ENCODE measurements at regions not wholly inside any gene's neighbourhood (a gene's known extent, or its start where the extent isn't known, plus 50 kb on each side); places are given as distances from the start of the nearest gene placed in this dataset.

GRCh38 chr10:33441561-33441960 lies 107.1 kb upstream of the NRP1 start:
- Histone ChIP-seq H3K4me3 (IDR thresholded peaks at IDR 0.05; ENCODE audit: insufficient read depth, low read depth, low read length) (no peak overlapping the region), H3K4me1 (ENCODE audit: low read depth, poor library complexity, severe bottlenecking) (no peaks in the 10 kb centered on the region), H4K20me1 (ENCODE audit: insufficient read depth) (no peaks in the 10 kb centered on the region), H3K36me3 (ENCODE audit: insufficient read depth) (no peaks in the 10 kb centered on the region), H3K27ac (no peak overlapping the region), H3K9ac (no peak overlapping the region), H3K79me2 (ENCODE audit: insufficient read depth, low read depth) (no peaks in the 10 kb centered on the region), H3K27me3 (ENCODE audit: insufficient read depth, low read depth) (no peaks in the 10 kb centered on the region), H2AFZ (ENCODE audit: low read depth) (no peak overlapping the region), H3K4me2 (no peak overlapping the region)
- no peak for TF ChIP-seq CTCF (conservative IDR thresholded peaks at IDR 0.05; ENCODE audit: low read depth, low read length)

- H3K27me3 ChIP-seq (ENCODE audit: insufficient read depth, low read depth): no peaks in the 10 kb centered on the region
- no peaks in the 10 kb centered on the region for H4K20me1 ChIP-seq (ENCODE audit: insufficient read depth)
- H3K4me2 ChIP-seq: no peak overlapping the region
- H3K4me1 ChIP-seq (ENCODE audit: low read depth, poor library complexity, severe bottlenecking): no peaks in the 10 kb centered on the region
- H3K79me2 ChIP-seq (ENCODE audit: insufficient read depth, low read depth): no peaks in the 10 kb centered on the region
- no peak overlapping the region for H3K9ac ChIP-seq
- no peak overlapping the region for H3K4me3 ChIP-seq (IDR thresholded peaks at IDR 0.05; ENCODE audit: insufficient read depth, low read depth, low read length)
- H3K27ac ChIP-seq: no peak overlapping the region
- H2AFZ ChIP-seq (ENCODE audit: low read depth): no peak overlapping the region
- H3K36me3 ChIP-seq (ENCODE audit: insufficient read depth): no peaks in the 10 kb centered on the region
- no peak for TF ChIP-seq CTCF (conservative IDR thresholded peaks at IDR 0.05; ENCODE audit: low read depth, low read length)
These were observed 100.5 kb upstream of the NRP1 start for GRCh38 chr10:33434933-33435332.

GRCh38 chr10:33428682-33429081 lies 94.2 kb upstream of the NRP1 start:
- Histone ChIP-seq H3K4me2 (no peak overlapping the region), H3K27me3 (ENCODE audit: insufficient read depth, low read depth) (no peaks in the 10 kb centered on the region), H3K79me2 (ENCODE audit: insufficient read depth, low read depth) (no peaks in the 10 kb centered on the region), H3K27ac (no peak overlapping the region), H4K20me1 (ENCODE audit: insufficient read depth) (no peaks in the 10 kb centered on the region), H3K4me1 (ENCODE audit: low read depth, poor library complexity, severe bottlenecking) (no peaks in the 10 kb centered on the region), H2AFZ (ENCODE audit: low read depth) (no peak overlapping the region), H3K9ac (no peak overlapping the region), H3K4me3 (IDR thresholded peaks at IDR 0.05; ENCODE audit: insufficient read depth, low read depth, low read length) (no peak overlapping the region), H3K36me3 (ENCODE audit: insufficient read depth) (no peaks in the 10 kb centered on the region)
- no peak for TF ChIP-seq CTCF (conservative IDR thresholded peaks at IDR 0.05; ENCODE audit: low read depth, low read length)

GRCh38 chr10:33423154-33423529 lies 88.7 kb upstream of the NRP1 start:
- Histone ChIP-seq H3K27ac (no peak overlapping the region), H3K9ac (no peak overlapping the region), H3K27me3 (ENCODE audit: insufficient read depth, low read depth) (no peaks in the 10 kb centered on the region), H3K79me2 (ENCODE audit: insufficient read depth, low read depth) (no peaks in the 10 kb centered on the region), H3K36me3 (ENCODE audit: insufficient read depth) (no peaks in the 10 kb centered on the region), H3K4me1 (ENCODE audit: low read depth, poor library complexity, severe bottlenecking) (no peaks in the 10 kb centered on the region), H3K4me3 (IDR thresholded peaks at IDR 0.05; ENCODE audit: insufficient read depth, low read depth, low read length) (no peak overlapping the region), H3K4me2 (no peak overlapping the region), H2AFZ (ENCODE audit: low read depth) (no peak overlapping the region), H4K20me1 (ENCODE audit: insufficient read depth) (no peaks in the 10 kb centered on the region)
- TF ChIP-seq CTCF (conservative IDR thresholded peaks at IDR 0.05; ENCODE audit: low read depth, low read length): no peak

Measured in KMS-11 (cell line).